ENCODE measurements at regions not wholly inside any gene's neighbourhood (a gene's known extent, or its start where the extent isn't known, plus 50 kb on each side); places are given as distances from the start of the nearest gene placed in this dataset.

DNA sequence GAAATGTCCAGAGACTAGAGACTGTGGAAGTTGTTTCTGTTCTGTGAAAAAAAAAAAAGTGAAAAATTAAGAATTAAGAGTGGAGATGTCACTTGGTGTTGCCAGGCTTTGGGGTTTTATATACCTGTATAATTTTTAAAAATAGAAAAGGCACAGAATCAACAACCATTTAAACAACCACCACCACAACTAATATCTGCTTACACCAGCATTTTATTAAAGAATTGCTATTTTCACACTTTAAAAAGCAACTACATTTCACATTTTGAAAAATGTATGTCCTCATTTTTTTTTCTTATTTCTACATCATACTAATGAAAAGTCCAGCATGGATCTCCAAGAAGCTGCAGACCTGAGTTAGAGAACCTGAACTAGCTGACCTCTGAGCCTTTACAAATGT lies 167.5 kb upstream of the DTNA start:
- Histone ChIP-seq H3K4me2 (ENCODE audit: low read depth, low read length) (no peak overlapping the region), H3K14ac (replicated peaks; ENCODE audit: low read depth, low read length) (no peak overlapping the region), H2AFZ (replicated peaks; ENCODE audit: low read length, poor library complexity) (no peak overlapping the region), H3K18ac (ENCODE audit: low read depth, low read length) (no peak overlapping the region), H4K5ac (ENCODE audit: low read depth, low read length) (no peak overlapping the region), H3K9me3 (ENCODE audit: control insufficient read depth, insufficient read depth, low read length) (no peaks in the 10 kb centered on the region), H3K36me3 (ENCODE audit: control insufficient read depth, insufficient read depth, low read length) (no peaks in the 10 kb centered on the region), H2BK15ac (ENCODE audit: low read depth, low read length) (no peak overlapping the region), H2BK20ac (ENCODE audit: low read depth, low read length) (no peak overlapping the region), H2BK5ac (ENCODE audit: low read depth, low read length, poor library complexity, severe bottlenecking) (no peak overlapping the region), H3K56ac (ENCODE audit: extremely low read depth, insufficient read depth, low read length) (no peak overlapping the region), H2AK9ac (replicated peaks; ENCODE audit: low read depth, low read length, poor library complexity) (no peak overlapping the region), H4K20me1 (ENCODE audit: insufficient read depth, low read length) (no peaks in the 10 kb centered on the region), H2AK5ac (ENCODE audit: low read depth, low read length) (no peak overlapping the region), H3K27me3 (ENCODE audit: control insufficient read depth, insufficient read depth, low read length) (no peaks in the 10 kb centered on the region), H3K79me1 (ENCODE audit: low read depth in 1 of 2, low read length in 2 of 2) (no peaks in the 10 kb centered on the region), H3K9ac (ENCODE audit: low read depth, low read length) (no peak overlapping the region), H4K91ac (ENCODE audit: insufficient read depth, low read depth, low read length) (no peak overlapping the region), H3K4me3 (ENCODE audit: insufficient read depth, low read depth, low read length) (no peak overlapping the region), H3K4ac (ENCODE audit: low read depth, low read length) (no peak overlapping the region), H3K23ac (ENCODE audit: low read depth, low read length) (no peak overlapping the region), H3K4me1 (ENCODE audit: control insufficient read depth, insufficient read depth, low read length) (no peaks in the 10 kb centered on the region), H2BK120ac (ENCODE audit: low read depth, low read length) (no peak overlapping the region), H4K8ac (ENCODE audit: low read depth in 2 of 2, low read length in 2 of 2) (no peak overlapping the region), H3K27ac (ENCODE audit: insufficient read depth, low read length) (no peak overlapping the region), H3K9me1 (ENCODE audit: insufficient read depth, low read length) (no peaks in the 10 kb centered on the region)
- in situ Hi-C loops (cut with MboI; ENCODE audit: low sequenced_read_pairs) (no loop called here), intact Hi-C loops (cut with micrococcal nuclease) (no loop called here), dilution Hi-C loops (cut with HindIII; ENCODE audit: low sequenced_read_pairs, unreplicated experiment) (no loop called here)
- BruUV-seq (replicated peaks) = no TSS peak
- POLR2A ChIA-PET (ENCODE audit: unreplicated experiment) = no interaction called here
- CTCF ChIA-PET = interaction anchor here (0.5 to 0.6 kb wide), 2 partner anchors 119 to 219 kb away, joined by 3 read pairs; no protein-coding TSS in a partner anchor
- DNase-seq (no peak), ATAC-seq (ENCODE audit: low read depth) (no peak)
- TF ChIP-seq CEBPB (IDR thresholded peaks at IDR 0.05; ENCODE audit: low read depth, low read length) = no peak
- TF ChIP-seq RFX5 (IDR thresholded peaks at IDR 0.05; ENCODE audit: low read depth, low read length) = no peak
- peak; percentile 41; the same call in 1 of the 2 replicates for TF ChIP-seq MAFK (IDR thresholded peaks at IDR 0.05; ENCODE audit: low read depth, low read length)
